ENCODE measurements at regions not wholly inside any gene's neighbourhood (a gene's known extent, or its start where the extent isn't known, plus 50 kb on each side); places are given as distances from the start of the nearest gene placed in this dataset.

GRCh38 chr1:14245954-14246353 is 352.5 kb upstream of the KAZN start:
- Histone ChIP-seq H3K4me3 (ENCODE audit: insufficient read depth, low read length, poor library complexity, severe bottlenecking) (no peak overlapping the region), H2AFZ (ENCODE audit: low read depth, low read length, severe bottlenecking) (no peak overlapping the region), H3K27ac (ENCODE audit: low read depth, low read length) (no peak overlapping the region), H4K20me1 (ENCODE audit: low read depth, low read length) (no peaks in the 10 kb centered on the region), H3K79me2 (ENCODE audit: insufficient read depth, low read length) (no peaks in the 10 kb centered on the region), H3K4me2 (ENCODE audit: low read depth, low read length, poor library complexity, severe bottlenecking) (no peak overlapping the region), H3K9me2 (replicated peaks; ENCODE audit: insufficient read depth, low read length) (no peaks in the 10 kb centered on the region), H3K36me3 (ENCODE audit: low read length) (no peaks in the 10 kb centered on the region), H3K9ac (ENCODE audit: low read length) (no peak overlapping the region), H3K27me3 (ENCODE audit: low read length) (no peaks in the 10 kb centered on the region), H3F3A (ENCODE audit: insufficient read depth) (no peaks in the 10 kb centered on the region), H3K9me3 (ENCODE audit: insufficient read depth, low read length) (no peaks in the 10 kb centered on the region)
- TF ChIP-seq CTCF (IDR thresholded peaks at IDR 0.05; ENCODE audit: insufficient read depth, low read length, poor library complexity, severe bottlenecking) (no peak), EZH2phosphoT487 (conservative IDR thresholded peaks at IDR 0.05; ENCODE audit: low read length) (no peak)

GRCh38 chr1:14246471-14246870 is 352.0 kb upstream of the KAZN start:
- Histone ChIP-seq H3K9ac (ENCODE audit: low read length) (no peak overlapping the region), H3K9me3 (ENCODE audit: insufficient read depth, low read length) (no peaks in the 10 kb centered on the region), H3K27me3 (ENCODE audit: low read length) (no peaks in the 10 kb centered on the region), H4K20me1 (ENCODE audit: low read depth, low read length) (no peaks in the 10 kb centered on the region), H3K4me2 (ENCODE audit: low read depth, low read length, poor library complexity, severe bottlenecking) (no peak overlapping the region), H2AFZ (ENCODE audit: low read depth, low read length, severe bottlenecking) (no peak overlapping the region), H3K9me2 (replicated peaks; ENCODE audit: insufficient read depth, low read length) (no peaks in the 10 kb centered on the region), H3K4me3 (ENCODE audit: insufficient read depth, low read length, poor library complexity, severe bottlenecking) (no peak overlapping the region), H3K36me3 (ENCODE audit: low read length) (no peaks in the 10 kb centered on the region), H3F3A (ENCODE audit: insufficient read depth) (no peaks in the 10 kb centered on the region), H3K27ac (ENCODE audit: low read depth, low read length) (no peak overlapping the region), H3K79me2 (ENCODE audit: insufficient read depth, low read length) (no peaks in the 10 kb centered on the region)
- no peak for TF ChIP-seq EZH2phosphoT487 (conservative IDR thresholded peaks at IDR 0.05; ENCODE audit: low read length)
- no peak for TF ChIP-seq CTCF (IDR thresholded peaks at IDR 0.05; ENCODE audit: insufficient read depth, low read length, poor library complexity, severe bottlenecking)

- H3K9me2 ChIP-seq (replicated peaks; ENCODE audit: insufficient read depth, low read length) = no peaks in the 10 kb centered on the region
- no peak overlapping the region for H2AFZ ChIP-seq (ENCODE audit: low read depth, low read length, severe bottlenecking)
- no peaks in the 10 kb centered on the region for H4K20me1 ChIP-seq (ENCODE audit: low read depth, low read length)
- H3K27ac ChIP-seq (ENCODE audit: low read depth, low read length) = no peak overlapping the region
- H3F3A ChIP-seq (ENCODE audit: insufficient read depth) = no peaks in the 10 kb centered on the region
- no peaks in the 10 kb centered on the region for H3K9me3 ChIP-seq (ENCODE audit: insufficient read depth, low read length)
- no peaks in the 10 kb centered on the region for H3K36me3 ChIP-seq (ENCODE audit: low read length)
- H3K79me2 ChIP-seq (ENCODE audit: insufficient read depth, low read length) = no peaks in the 10 kb centered on the region
- no peak overlapping the region for H3K4me2 ChIP-seq (ENCODE audit: low read depth, low read length, poor library complexity, severe bottlenecking)
- no peaks in the 10 kb centered on the region for H3K27me3 ChIP-seq (ENCODE audit: low read length)
- no peak overlapping the region for H3K4me3 ChIP-seq (ENCODE audit: insufficient read depth, low read length, poor library complexity, severe bottlenecking)
- TF ChIP-seq CTCF (IDR thresholded peaks at IDR 0.05; ENCODE audit: insufficient read depth, low read length, poor library complexity, severe bottlenecking) (no peak), EZH2phosphoT487 (conservative IDR thresholded peaks at IDR 0.05; ENCODE audit: low read length) (no peak)
- H3K9ac ChIP-seq (ENCODE audit: low read length) = no peak overlapping the region
Measured at GRCh38 chr1:14247666-14248065, 350.8 kb upstream of the KAZN start.

GRCh38 chr1:14251871-14252270 is 346.6 kb upstream of the KAZN start:
- H3K9me3 ChIP-seq (ENCODE audit: insufficient read depth, low read length) = no peaks in the 10 kb centered on the region

More at GRCh38 chr1:14251871-14252270, 346.6 kb upstream of the KAZN start:
- Histone ChIP-seq H3K9ac (ENCODE audit: low read length) (no peak overlapping the region), H3K36me3 (ENCODE audit: low read length) (no peaks in the 10 kb centered on the region), H3K27me3 (ENCODE audit: low read length) (no peaks in the 10 kb centered on the region), H3K79me2 (ENCODE audit: insufficient read depth, low read length) (no peaks in the 10 kb centered on the region), H3K4me2 (ENCODE audit: low read depth, low read length, poor library complexity, severe bottlenecking) (no peak overlapping the region), H4K20me1 (ENCODE audit: low read depth, low read length) (no peaks in the 10 kb centered on the region), H3K4me3 (ENCODE audit: insufficient read depth, low read length, poor library complexity, severe bottlenecking) (no peak overlapping the region), H3K27ac (ENCODE audit: low read depth, low read length) (no peak overlapping the region), H2AFZ (ENCODE audit: low read depth, low read length, severe bottlenecking) (no peak overlapping the region), H3K9me2 (replicated peaks; ENCODE audit: insufficient read depth, low read length) (no peaks in the 10 kb centered on the region), H3F3A (ENCODE audit: insufficient read depth) (no peaks in the 10 kb centered on the region)
- TF ChIP-seq EZH2phosphoT487 (conservative IDR thresholded peaks at IDR 0.05; ENCODE audit: low read length) (no peak), CTCF (IDR thresholded peaks at IDR 0.05; ENCODE audit: insufficient read depth, low read length, poor library complexity, severe bottlenecking) (no peak)

Data from SU-DHL-6 (cell line).